ENCODE measurements at regions not wholly inside any gene's neighbourhood (a gene's known extent, or its start where the extent isn't known, plus 50 kb on each side); places are given as distances from the start of the nearest gene placed in this dataset.

GRCh38 chr7:32259931-32260596 lies 189.9 kb upstream of the PDE1C start:
- no peak for TF ChIP-seq POLR2AphosphoS5 (IDR thresholded peaks at IDR 0.05)
- TF ChIP-seq POLR2A (IDR thresholded peaks at IDR 0.05): no peak
- TF ChIP-seq CTCF (IDR thresholded peaks at IDR 0.05 in 8 of 11, conservative IDR thresholded peaks at IDR 0.05 in 3 of 11): no peak

Measured in spleen (tissue), 7 donors.